Neural progenitor cell (in vitro differentiated cells): ENCODE measurements at regions not wholly inside any gene's neighbourhood (a gene's known extent, or its start where the extent isn't known, plus 50 kb on each side); places are given as distances from the start of the nearest gene placed in this dataset.
A peak's percentile ranks its signal among the peaks of the same experiment; 100 is the strongest.

Experiments
- DNase-seq: peaks from one replicate; pipeline ENCODE4 v3.0.0-alpha.2; 2016; ENCODE audit warnings: low spot score
- H2AFZ ChIP-seq: fragments of 200-600 bp; sonication (generic); replicated peaks from 2 replicates; pipeline ENCODE4 v1.6.1; 2016; ENCODE audit warnings: antibody characterized with exemption
- H3F3A ChIP-seq: fragments of 200-600 bp; sonication (generic); 2 replicates; pipeline ENCODE4 v1.6.1; 2016; ENCODE audit warnings: antibody characterized with exemption, low read depth
- H3K27ac ChIP-seq: fragments of 200-600 bp; sonication (generic); 2 replicates; pipeline ENCODE4 v1.5.1; 2016; ENCODE audit warnings: mild to moderate bottlenecking
- H3K27me3 ChIP-seq: fragments of 200-600 bp; sonication (generic); 2 replicates; pipeline ENCODE4 v1.6.1; 2016; ENCODE audit warnings: mild to moderate bottlenecking, moderate library complexity
- H3K36me3 ChIP-seq: fragments of 200-600 bp; sonication (generic); 2 replicates; pipeline ENCODE4 v1.5.1; 2016
- H3K4me1 ChIP-seq: fragments of 200-600 bp; sonication (generic); 2 replicates; pipeline ENCODE4 v1.6.1; 2016; ENCODE audit warnings: mixed run types
- H3K4me2 ChIP-seq: fragments of 200-600 bp; sonication (generic); 2 replicates; pipeline ENCODE4 v1.6.1; 2016
- H3K4me3 ChIP-seq: fragments of 200-600 bp; sonication (generic); 2 replicates; pipeline ENCODE4 v1.5.1; 2016
- H3K79me2 ChIP-seq: fragments of 200-600 bp; sonication (generic); 2 replicates; pipeline ENCODE4 v1.6.1; 2016; ENCODE audit warnings: low read depth
- H3K9ac ChIP-seq: fragments of 200-600 bp; sonication (generic); 2 replicates; pipeline ENCODE4 v1.6.1; 2016
- H3K9me3 ChIP-seq: fragments of 200-600 bp; sonication (generic); 2 replicates; pipeline ENCODE4 v1.5.1; 2016; ENCODE audit warnings: low read depth
- H4K20me1 ChIP-seq: fragments of 200-600 bp; sonication (generic); 2 replicates; pipeline ENCODE4 v1.6.1; 2016; ENCODE audit warnings: low read depth
- H3K27ac Mint-ChIP-seq: 3 replicates; pipeline ENCODE4 v1.8.0; 2021; ENCODE audit warnings: mixed read lengths
- H3K27me3 Mint-ChIP-seq: 2 replicates; pipeline ENCODE4 v1.8.0; 2022; ENCODE audit warnings: low read depth, mild to moderate bottlenecking, inconsistent platforms, moderate library complexity, mixed read lengths; ENCODE audit not compliant: insufficient read depth
- H3K36me3 Mint-ChIP-seq: 3 replicates; pipeline ENCODE4 v1.8.0; 2021; ENCODE audit warnings: mixed read lengths
- H3K4me1 Mint-ChIP-seq: 3 replicates; pipeline ENCODE4 v1.8.0; 2021; ENCODE audit warnings: mixed read lengths
- H3K4me3 Mint-ChIP-seq: 3 replicates; pipeline ENCODE4 v1.8.0; 2021; ENCODE audit warnings: mild to moderate bottlenecking, moderate library complexity, mixed read lengths
- H3K9me3 Mint-ChIP-seq: 3 replicates; pipeline ENCODE4 v1.8.0; 2020; ENCODE audit warnings: mixed read lengths
- EZH2 ChIP-seq: fragments of 200-600 bp; sonication (generic); IDR thresholded peaks from 2 replicates; pipeline ENCODE4 v1.6.1; 2017; ENCODE audit warnings: antibody characterized with exemption, mild to moderate bottlenecking, moderate library complexity
- EZH2phosphoT487 ChIP-seq: fragments of 200-600 bp; sonication (generic); IDR thresholded peaks from 2 replicates; pipeline ENCODE4 v1.6.1; 2017; ENCODE audit warnings: antibody characterized with exemption
- TF ChIP-seq, protein P1 (sequence below): fragments of 200-600 bp; sonication (generic); IDR thresholded peaks from 2 replicates; pipeline ENCODE4 v1.5.1; 2017; ENCODE audit warnings: antibody characterized with exemption, mild to moderate bottlenecking

DNA sequence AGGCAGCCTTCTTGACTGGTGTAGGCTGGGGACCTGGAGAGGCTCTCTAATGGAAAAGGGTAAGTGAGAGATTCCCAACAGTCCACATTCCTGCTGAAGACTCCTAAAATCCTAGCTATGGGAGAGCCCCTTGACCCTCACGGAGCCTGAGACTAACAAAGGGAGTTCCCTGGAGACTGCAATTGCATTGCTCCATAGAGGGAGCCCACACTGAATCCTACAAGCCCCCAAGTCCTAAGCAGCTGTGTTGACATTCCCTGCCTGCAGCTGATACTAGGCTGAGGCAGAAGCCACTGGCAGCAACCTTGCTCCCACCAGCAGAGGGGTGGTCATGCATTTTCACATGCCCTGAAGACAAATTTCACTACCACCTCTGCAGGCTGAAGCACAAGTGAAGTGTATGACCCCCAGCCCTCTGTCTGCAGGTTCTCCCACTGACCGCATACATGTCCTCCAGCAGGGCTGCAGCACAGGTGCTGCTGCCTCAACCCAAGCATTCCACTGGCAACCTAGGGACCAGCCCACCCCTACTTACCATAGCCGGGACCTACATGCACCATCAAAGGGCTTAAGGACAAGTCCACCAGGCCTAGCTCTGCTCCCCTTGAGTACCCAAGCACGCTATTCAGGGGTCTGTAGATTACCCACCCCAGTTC lies 130.3 kb upstream of the SLC13A1 start:
- H3K79me2 ChIP-seq: no peaks in the 10 kb centered on the region
- H3K27me3 ChIP-seq: no peaks in the 10 kb centered on the region
- H3K9ac ChIP-seq: no peak overlapping the region
- H2AFZ ChIP-seq: peak overlapping the region; percentile 15
- no peak for DNase-seq
- H3K4me2 ChIP-seq: no peak overlapping the region
- no peaks in the 10 kb centered on the region for H3F3A ChIP-seq
- H3K27ac ChIP-seq: no peak overlapping the region
- TF ChIP-seq EZH2phosphoT487 (no peak), EZH2 (no peak)
- TF ChIP-seq, protein P1, sequence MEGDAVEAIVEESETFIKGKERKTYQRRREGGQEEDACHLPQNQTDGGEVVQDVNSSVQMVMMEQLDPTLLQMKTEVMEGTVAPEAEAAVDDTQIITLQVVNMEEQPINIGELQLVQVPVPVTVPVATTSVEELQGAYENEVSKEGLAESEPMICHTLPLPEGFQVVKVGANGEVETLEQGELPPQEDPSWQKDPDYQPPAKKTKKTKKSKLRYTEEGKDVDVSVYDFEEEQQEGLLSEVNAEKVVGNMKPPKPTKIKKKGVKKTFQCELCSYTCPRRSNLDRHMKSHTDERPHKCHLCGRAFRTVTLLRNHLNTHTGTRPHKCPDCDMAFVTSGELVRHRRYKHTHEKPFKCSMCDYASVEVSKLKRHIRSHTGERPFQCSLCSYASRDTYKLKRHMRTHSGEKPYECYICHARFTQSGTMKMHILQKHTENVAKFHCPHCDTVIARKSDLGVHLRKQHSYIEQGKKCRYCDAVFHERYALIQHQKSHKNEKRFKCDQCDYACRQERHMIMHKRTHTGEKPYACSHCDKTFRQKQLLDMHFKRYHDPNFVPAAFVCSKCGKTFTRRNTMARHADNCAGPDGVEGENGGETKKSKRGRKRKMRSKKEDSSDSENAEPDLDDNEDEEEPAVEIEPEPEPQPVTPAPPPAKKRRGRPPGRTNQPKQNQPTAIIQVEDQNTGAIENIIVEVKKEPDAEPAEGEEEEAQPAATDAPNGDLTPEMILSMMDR: no peak
- H3K27ac Mint-ChIP-seq: no peak overlapping the region
- no peaks in the 10 kb centered on the region for H4K20me1 ChIP-seq
- no peaks in the 10 kb centered on the region for H3K9me3 ChIP-seq
- H3K36me3 ChIP-seq: no peaks in the 10 kb centered on the region
- no peak overlapping the region for H3K4me3 Mint-ChIP-seq
- no peaks in the 10 kb centered on the region for H3K4me1 Mint-ChIP-seq
- peaks cover 3% of the 10 kb centered on the region for H3K9me3 Mint-ChIP-seq
- H3K27me3 Mint-ChIP-seq: peaks cover 7% of the 10 kb centered on the region
- no peaks in the 10 kb centered on the region for H3K4me1 ChIP-seq
- no peak overlapping the region for H3K4me3 ChIP-seq
- H3K36me3 Mint-ChIP-seq: no peaks in the 10 kb centered on the region

DNA sequence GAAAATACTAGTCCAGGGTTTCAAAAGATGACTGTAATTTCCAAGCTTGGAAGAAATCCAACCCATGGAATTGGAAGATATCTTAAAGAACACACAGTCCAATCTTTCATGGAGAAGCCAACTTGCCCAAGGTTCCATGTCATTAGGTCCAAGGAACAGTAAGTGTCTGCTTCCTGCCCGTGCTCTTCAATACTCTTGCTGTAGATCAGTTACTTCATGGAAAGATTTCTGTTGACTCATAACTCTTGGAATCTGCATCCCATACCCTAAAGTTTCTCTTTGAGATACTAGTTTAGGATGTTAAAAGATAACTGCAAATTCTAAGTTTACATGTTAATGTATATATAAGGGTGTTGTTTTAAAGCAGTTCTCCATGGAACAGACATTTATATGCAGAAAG lies 127.9 kb upstream of the SLC13A1 start:
- Mint-ChIP-seq H3K27me3 (peaks cover 7% of the 10 kb centered on the region), H3K36me3 (no peaks in the 10 kb centered on the region), H3K4me3 (no peak overlapping the region), H3K4me1 (no peaks in the 10 kb centered on the region), H3K27ac (peak overlapping the region; percentile 13), H3K9me3 (peaks cover 9% of the 10 kb centered on the region)
- Histone ChIP-seq H3K36me3 (no peaks in the 10 kb centered on the region), H2AFZ (no peak overlapping the region), H3K4me2 (no peak overlapping the region), H3K79me2 (no peaks in the 10 kb centered on the region), H3K9me3 (no peaks in the 10 kb centered on the region), H4K20me1 (no peaks in the 10 kb centered on the region), H3F3A (no peaks in the 10 kb centered on the region), H3K4me3 (no peak overlapping the region), H3K9ac (no peak overlapping the region), H3K4me1 (no peaks in the 10 kb centered on the region), H3K27ac (no peak overlapping the region), H3K27me3 (no peaks in the 10 kb centered on the region)
- TF ChIP-seq EZH2phosphoT487 (no peak), EZH2 (no peak)
- TF ChIP-seq, protein P1: no peak
- no peak for DNase-seq

DNA sequence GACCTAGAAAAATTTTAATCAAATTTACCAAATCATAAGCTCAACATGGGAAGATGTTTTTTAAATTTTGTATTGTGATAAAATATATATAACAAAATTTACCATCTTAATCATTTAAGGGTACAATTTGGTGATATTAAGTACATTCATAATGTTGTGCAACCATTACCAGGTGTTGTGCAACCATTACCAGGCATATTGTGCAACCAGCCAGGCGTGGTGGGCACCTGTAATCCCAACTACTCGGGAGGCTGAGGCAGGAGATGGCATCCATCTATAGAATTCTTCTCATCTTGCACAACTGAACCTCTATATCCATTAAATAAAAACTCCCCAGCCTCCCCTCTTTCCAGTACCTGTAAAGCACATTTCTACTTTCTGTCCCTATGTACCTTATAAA lies 124.5 kb upstream of the SLC13A1 start:
- Mint-ChIP-seq H3K4me1 (no peaks in the 10 kb centered on the region), H3K4me3 (no peak overlapping the region), H3K36me3 (no peaks in the 10 kb centered on the region), H3K27ac (no peak overlapping the region), H3K27me3 (peaks cover 2% of the 10 kb centered on the region), H3K9me3 (peaks cover 8% of the 10 kb centered on the region)
- no peak overlapping the region for H3K4me2 ChIP-seq
- H3K79me2 ChIP-seq: no peaks in the 10 kb centered on the region
- H3K27me3 ChIP-seq: no peaks in the 10 kb centered on the region
- no peaks in the 10 kb centered on the region for H3K9me3 ChIP-seq
- H3K4me3 ChIP-seq: no peak overlapping the region
- no peak overlapping the region for H3K9ac ChIP-seq
- TF ChIP-seq, protein P1: no peak
- TF ChIP-seq EZH2phosphoT487: no peak
- no peak for TF ChIP-seq EZH2
- no peak overlapping the region for H3K27ac ChIP-seq
- H3K4me1 ChIP-seq: no peaks in the 10 kb centered on the region
- H3F3A ChIP-seq: no peaks in the 10 kb centered on the region
- H2AFZ ChIP-seq: no peak overlapping the region
- no peaks in the 10 kb centered on the region for H4K20me1 ChIP-seq
- DNase-seq: no peak
- no peaks in the 10 kb centered on the region for H3K36me3 ChIP-seq
